OCI-LY7 (cell line): ENCODE measurements at regions not wholly inside any gene's neighbourhood (a gene's known extent, or its start where the extent isn't known, plus 50 kb on each side); places are given as distances from the start of the nearest gene placed in this dataset.

Experiments used
- BruUV-seq: library from RNA; stranded (reverse); fragments of 400-500 nt; replicated peaks from 2 replicates; lab custom pipeline; 2021; lab: Mats Ljungman, UMichigan
- CTCF ChIA-PET: fragments of 300-600 bp; sonication (Branson Sonifier 250); formaldehyde crosslinking; loops from one replicate; lab custom pipeline; 2022; ENCODE audit warnings: antibody characterized with exemption; ENCODE audit not compliant: unreplicated experiment; lab: Charles Lee
- POLR2A ChIA-PET: fragments of 300-600 bp; sonication (Branson Sonifier 250); formaldehyde crosslinking; loops from one replicate; lab custom pipeline; 2022; ENCODE audit warnings: antibody characterized with exemption; lab: Charles Lee
- DNase-seq: peaks from one replicate; pipeline ENCODE4 v3.0.0-alpha.2; 2015; ENCODE audit warnings: low spot score
- H2AFZ ChIP-seq: fragments of 200-600 bp; sonication (generic), shearing (Covaris generic); 2 replicates; pipeline ENCODE4 v1.6.1; 2014; ENCODE audit warnings: mild to moderate bottlenecking, antibody characterized with exemption, low read length, moderate library complexity
- H3K27ac ChIP-seq: fragments of 200-600 bp; sonication (generic); 2 replicates; pipeline ENCODE4 v1.5.1; 2014; ENCODE audit warnings: mixed run types, low read depth, mild to moderate bottlenecking, moderate library complexity, low read length, inconsistent platforms; ENCODE audit not compliant: poor library complexity, severe bottlenecking
- H3K36me3 ChIP-seq: fragments of 200-600 bp; sonication (generic); 2 replicates; pipeline ENCODE4 v1.6.1; 2014; ENCODE audit warnings: mild to moderate bottlenecking, antibody characterized with exemption, low read length, moderate library complexity, mixed read lengths; ENCODE audit not compliant: insufficient read depth
- H3K4me1 ChIP-seq: fragments of 200-600 bp; sonication (generic); 2 replicates; pipeline ENCODE4 v1.5.1; 2014; ENCODE audit warnings: mild to moderate bottlenecking, low read length; ENCODE audit not compliant: insufficient read depth, poor library complexity, severe bottlenecking
- H3K4me2 ChIP-seq: fragments of 200-600 bp; sonication (generic); 2 replicates; pipeline ENCODE4 v1.6.1; 2014; ENCODE audit warnings: mild to moderate bottlenecking, low read length
- H3K4me3 ChIP-seq: fragments of 200-600 bp; sonication (generic); 2 replicates; pipeline ENCODE4 v1.5.1; 2014; ENCODE audit warnings: mild to moderate bottlenecking, low read depth, low read length; ENCODE audit not compliant: poor library complexity, severe bottlenecking
- H3K79me2 ChIP-seq: fragments of 200-600 bp; sonication (generic); 2 replicates; pipeline ENCODE4 v1.6.1; 2016; ENCODE audit warnings: low read depth, mild to moderate bottlenecking, low read length, moderate library complexity, mixed read lengths; ENCODE audit not compliant: insufficient read depth
- H3K9me2 ChIP-seq: fragments of 200-600 bp; sonication (generic); 2 replicates; pipeline ENCODE4 v1.6.1; 2016; ENCODE audit warnings: mild to moderate bottlenecking, low read length, mixed read lengths; ENCODE audit not compliant: insufficient read depth
- H3K9me3 ChIP-seq: fragments of 200-600 bp; sonication (generic); 2 replicates; pipeline ENCODE4 v1.6.1; 2014; ENCODE audit warnings: mild to moderate bottlenecking, mixed run types, low read length, mixed read lengths
- H4K20me1 ChIP-seq: fragments of 200-600 bp; sonication (generic); 2 replicates; pipeline ENCODE4 v1.6.1; 2014; ENCODE audit warnings: mild to moderate bottlenecking, antibody characterized with exemption, low read length, moderate library complexity, mixed read lengths; ENCODE audit not compliant: insufficient read depth
- CTCF ChIP-seq: fragments of 200-600 bp; sonication (generic); conservative IDR thresholded peaks from 2 replicates; pipeline ENCODE4 v1.5.1; 2014; ENCODE audit warnings: mild to moderate bottlenecking, antibody characterized with exemption, low read length, moderate library complexity, mixed read lengths
- EZH2phosphoT487 ChIP-seq: fragments of 200-600 bp; sonication (generic); IDR thresholded peaks from 2 replicates; pipeline ENCODE4 v1.6.1; 2018; ENCODE audit warnings: low read depth, borderline replicate concordance, mild to moderate bottlenecking, mixed run types, antibody characterized with exemption, low read length, moderate library complexity, mixed read lengths
- intact Hi-C: fragments of 100-400 bp; cut with micrococcal nuclease; formaldehyde crosslinking; loops from one replicate; pipeline ENCODE4 v1.10.0; 2022; ENCODE audit not compliant: unreplicated experiment

GRCh38 chr2:139990646-139991335 is 1210.6 kb upstream of the NXPH2 start:
- Histone ChIP-seq H3K4me3 (no peak overlapping the region), H3K9me3 (no peaks in the 10 kb centered on the region), H3K36me3 (no peaks in the 10 kb centered on the region), H3K4me2 (no peak overlapping the region), H3K79me2 (no peaks in the 10 kb centered on the region), H2AFZ (no peak overlapping the region), H3K27ac (no peak overlapping the region), H4K20me1 (no peaks in the 10 kb centered on the region), H3K4me1 (no peaks in the 10 kb centered on the region), H3K9me2 (no peaks in the 10 kb centered on the region)
- TF ChIP-seq CTCF (no peak), EZH2phosphoT487 (no peak)
- POLR2A ChIA-PET: no interaction called here
- BruUV-seq: no TSS peak
- CTCF ChIA-PET: no interaction called here
- no peak for DNase-seq
- intact Hi-C loops: no loop called here

- H3K79me2 ChIP-seq: no peaks in the 10 kb centered on the region
- no peak for TF ChIP-seq EZH2phosphoT487
- no peak for TF ChIP-seq CTCF
- no peak overlapping the region for H3K4me3 ChIP-seq
- ChIA-PET CTCF (no interaction called here), POLR2A (no interaction called here)
- intact Hi-C loops: no loop called here
- no peaks in the 10 kb centered on the region for H3K4me1 ChIP-seq
- no peak overlapping the region for H3K4me2 ChIP-seq
- no peaks in the 10 kb centered on the region for H4K20me1 ChIP-seq
- no peak for DNase-seq
- H3K9me2 ChIP-seq: no peaks in the 10 kb centered on the region
- no peak overlapping the region for H3K27ac ChIP-seq
- no peak overlapping the region for H2AFZ ChIP-seq
- no peaks in the 10 kb centered on the region for H3K36me3 ChIP-seq
- no peaks in the 10 kb centered on the region for H3K9me3 ChIP-seq
- no TSS peak for BruUV-seq
Measured at GRCh38 chr2:139969323-139969722, 1189.1 kb upstream of the NXPH2 start.

GRCh38 chr2:139968588-139968987 is 1188.4 kb upstream of the NXPH2 start:
- no peaks in the 10 kb centered on the region for H3K9me3 ChIP-seq
- CTCF ChIA-PET: no interaction called here

More at GRCh38 chr2:139968588-139968987, 1188.4 kb upstream of the NXPH2 start:
- no peak for DNase-seq
- Histone ChIP-seq H3K79me2 (no peaks in the 10 kb centered on the region), H4K20me1 (no peaks in the 10 kb centered on the region), H2AFZ (no peak overlapping the region), H3K9me2 (no peaks in the 10 kb centered on the region), H3K4me1 (no peaks in the 10 kb centered on the region), H3K4me2 (no peak overlapping the region), H3K27ac (no peak overlapping the region), H3K36me3 (no peaks in the 10 kb centered on the region), H3K4me3 (no peak overlapping the region)
- TF ChIP-seq EZH2phosphoT487 (no peak), CTCF (no peak)
- POLR2A ChIA-PET: no interaction called here
- intact Hi-C loops: no loop called here
- no TSS peak for BruUV-seq
